HCT116 (cell line): ENCODE measurements at regions not wholly inside any gene's neighbourhood (a gene's known extent, or its start where the extent isn't known, plus 50 kb on each side); places are given as distances from the start of the nearest gene placed in this dataset.

Source experiments
- ATAC-seq: fragments of 200-7000 bp; cut with Tn5 transposase; 2 replicates; pipeline ENCODE4 v1.9.1; 2020; ENCODE audit warnings: mild to moderate bottlenecking, moderate library complexity
- BruUV-seq: library from RNA; stranded (reverse); fragments of 400-500 nt; replicated peaks from 2 replicates; lab custom pipeline; 2021; lab: Mats Ljungman, UMichigan
- CTCF ChIA-PET: fragments of 300-600 bp; sonication (Branson Sonifier 250); formaldehyde crosslinking; loops from one replicate; lab custom pipeline; 2021; ENCODE audit warnings: antibody characterized with exemption; lab: Charles Lee
- POLR2A ChIA-PET: fragments of 300-600, 350-600 bp; sonication (Branson Sonifier 250); formaldehyde crosslinking; loops from one replicate; lab custom pipeline; 2021; ENCODE audit warnings: antibody characterized with exemption; lab: Charles Lee
- RAD21 ChIA-PET, 2 experiments: fragments of 300-600 bp; sonication (Branson Sonifier 250); formaldehyde crosslinking; loops; one replicate each; lab custom pipeline; 2023; ENCODE audit warnings: low total read pairs in 2 of 2; ENCODE audit not compliant: uncharacterized antibody in 2 of 2, unreplicated experiment in 2 of 2, low non-redundant PET in 1 of 2; lab: Charles Lee
- DNase-seq: peaks from one replicate; pipeline ENCODE4 v3.0.0-alpha.2; 2010; ENCODE audit warnings: low read depth, low spot score
- H2AFZ ChIP-seq: fragments of 200-600 bp; shearing (Covaris generic), sonication (generic); 2 replicates; pipeline ENCODE4 v1.6.1; 2017; ENCODE audit warnings: low read depth, mixed run types, mixed read lengths, antibody characterized with exemption, low read length; ENCODE audit not compliant: poor library complexity, severe bottlenecking
- H3K27ac ChIP-seq: 2 replicates; pipeline ENCODE4 v1.5.1; 2012; ENCODE audit warnings: low read depth, low read length
- H3K27me3 ChIP-seq: fragments of 200-600 bp; sonication (generic); 2 replicates; pipeline ENCODE4 v1.6.1; 2016; ENCODE audit warnings: mixed run types, low read length, mixed read lengths; ENCODE audit not compliant: insufficient read depth
- H3K36me3 ChIP-seq, 2 experiments: fragments of 200-500 bp in 1 of 2; fragments of 200-600 bp in 1 of 2; sonication (Bioruptor generic) in 1 of 2; sonication (generic) in 1 of 2; 2 replicates each; pipeline versions ENCODE4 v1.5.1 to v1.6.1; 2014 to 2016; ENCODE audit warnings: low read length in 2 of 2, inconsistent platforms in 1 of 2, mixed read lengths in 1 of 2, mixed run types in 1 of 2; ENCODE audit not compliant: insufficient read depth in 2 of 2, control insufficient read depth in 1 of 2
- H3K4me1 ChIP-seq, 2 experiments: fragments of 200-600 bp in 1 of 2; sonication (generic) in 1 of 2; 2 replicates each; pipeline versions ENCODE4 v1.5.1 to v1.6.1; 2012 to 2017; ENCODE audit warnings: low read length in 2 of 2, inconsistent platforms in 1 of 2, mild to moderate bottlenecking in 1 of 2, mixed read lengths in 1 of 2, mixed run types in 1 of 2, moderate library complexity in 1 of 2; ENCODE audit not compliant: insufficient read depth in 2 of 2, control insufficient read depth in 1 of 2
- H3K4me2 ChIP-seq: fragments of 200-600 bp; sonication (generic); 2 replicates; pipeline ENCODE4 v1.6.1; 2017; ENCODE audit warnings: mixed run types, low read length, mixed read lengths
- H3K4me3 ChIP-seq, 2 experiments: fragments of 200-600 bp in 1 of 2; sonication (generic) in 1 of 2; replicated peaks in 1 of 2; 2 replicates each; pipeline ENCODE4 v1.5.1; 2011 to 2016; ENCODE audit warnings: low read length in 2 of 2, control low read depth in 1 of 2, low read depth in 1 of 2, mild to moderate bottlenecking in 1 of 2, mixed read lengths in 1 of 2, mixed run types in 1 of 2
- H3K79me2 ChIP-seq: fragments of 200-600 bp; sonication (generic); 2 replicates; pipeline ENCODE4 v1.6.1; 2017; ENCODE audit warnings: mild to moderate bottlenecking, mixed run types, low read length, moderate library complexity, mixed read lengths; ENCODE audit not compliant: insufficient read depth
- H3K9ac ChIP-seq: fragments of 200-600 bp; sonication (generic); 2 replicates; pipeline ENCODE4 v1.6.1; 2016; ENCODE audit warnings: low read length, mixed read lengths
- H3K9me2 ChIP-seq: fragments of 200-600 bp; sonication (generic), shearing (Covaris generic); 2 replicates; pipeline ENCODE4 v1.6.1; 2017; ENCODE audit warnings: mixed run types, mild to moderate bottlenecking, moderate library complexity; ENCODE audit not compliant: insufficient read depth
- H3K9me3 ChIP-seq, 2 experiments: fragments of 200-500 bp in 1 of 2; fragments of 200-600 bp in 1 of 2; sonication (Bioruptor generic) in 1 of 2; sonication (generic) in 1 of 2; 2 replicates each; pipeline ENCODE4 v1.6.1; 2014 to 2017; ENCODE audit warnings: low read length in 2 of 2, mixed read lengths in 2 of 2, inconsistent platforms in 1 of 2, low read depth in 1 of 2, mild to moderate bottlenecking in 1 of 2, mixed run types in 1 of 2, moderate library complexity in 1 of 2; ENCODE audit not compliant: control insufficient read depth in 1 of 2, insufficient read depth in 1 of 2
- H4K20me1 ChIP-seq: fragments of 200-600 bp; sonication (generic), shearing (Covaris generic); 2 replicates; pipeline ENCODE4 v1.6.1; 2017; ENCODE audit warnings: mixed run types, mild to moderate bottlenecking, moderate library complexity; ENCODE audit not compliant: insufficient read depth
- ATF3 ChIP-seq: IDR thresholded peaks from 2 replicates; pipeline ENCODE4 v1.6.1; 2012
- CBX3 ChIP-seq: IDR thresholded peaks from 2 replicates; pipeline ENCODE4 v1.6.1; 2012; ENCODE audit warnings: low read depth
- EZH2 ChIP-seq: fragments of 200-600 bp; sonication (generic); IDR thresholded peaks from 2 replicates; pipeline ENCODE4 v1.6.1; 2017; ENCODE audit warnings: antibody characterized with exemption, mixed run types
- EZH2phosphoT487 ChIP-seq: fragments of 200-600 bp; IDR thresholded peaks from 2 replicates; pipeline ENCODE4 v1.6.1; 2018; ENCODE audit warnings: antibody characterized with exemption, borderline replicate concordance
- JUND ChIP-seq: IDR thresholded peaks from 2 replicates; pipeline ENCODE4 v1.6.1; 2012
- MAX ChIP-seq: IDR thresholded peaks from 2 replicates; pipeline ENCODE4 v1.6.1; 2012
- SP1 ChIP-seq: IDR thresholded peaks from 2 replicates; pipeline ENCODE4 v1.6.1; 2012; ENCODE audit warnings: low read depth
- ZBTB33 ChIP-seq: IDR thresholded peaks from 2 replicates; pipeline ENCODE4 v1.6.1; 2011; ENCODE audit warnings: mild to moderate bottlenecking, low read length, moderate library complexity; ENCODE audit not compliant: insufficient replicate concordance; ENCODE audit errors: extremely low read depth
- ZFX ChIP-seq: fragments of 450-650 bp; IDR thresholded peaks from 2 replicates; pipeline ENCODE4 v1.6.1; 2017
- ZNF274 ChIP-seq: fragments of 200-500 bp; sonication (Bioruptor generic); IDR thresholded peaks from 2 replicates; pipeline ENCODE4 v1.6.1; 2014; ENCODE audit warnings: mild to moderate bottlenecking, low read depth, low read length, inconsistent platforms
- intact Hi-C: fragments of 100-400 bp; cut with micrococcal nuclease; formaldehyde crosslinking; loops from 2 replicates; pipeline ENCODE4 v1.10.0; 2022

- POLR2A ChIA-PET = no interaction called here
- RAD21 ChIA-PET = no interaction called here
- DNase-seq = no peak
- TF ChIP-seq SP1 (no peak), EZH2 (no peak), ZBTB33 (no peak), ZNF274 (no peak), EZH2phosphoT487 (no peak), ZFX (no peak), ATF3 (no peak), MAX (no peak), JUND (no peak), CBX3 (no peak)
- CTCF ChIA-PET = no interaction called here
- ATAC-seq = no peak
- no peak overlapping the region for H2AFZ ChIP-seq
- H3K36me3 ChIP-seq = no peaks in the 10 kb centered on the region
- no peaks in the 10 kb centered on the region for H3K4me1 ChIP-seq
- H4K20me1 ChIP-seq = no peaks in the 10 kb centered on the region
- intact Hi-C loops = no loop called here
- no peaks in the 10 kb centered on the region for H3K9me3 ChIP-seq
- H3K9ac ChIP-seq = no peak overlapping the region
- no peak overlapping the region for H3K4me3 ChIP-seq
- H3K27ac ChIP-seq = no peak overlapping the region
- no peaks in the 10 kb centered on the region for H3K27me3 ChIP-seq
- H3K9me2 ChIP-seq = no peaks in the 10 kb centered on the region
- H3K79me2 ChIP-seq = no peaks in the 10 kb centered on the region
- no TSS peak for BruUV-seq
- no peak overlapping the region for H3K4me2 ChIP-seq
Observed at GRCh38 chr6:138025528-138025978, 81.7 kb downstream of the PERP start.
